ENCODE measurements at regions not wholly inside any gene's neighbourhood (a gene's known extent, or its start where the extent isn't known, plus 50 kb on each side); places are given as distances from the start of the nearest gene placed in this dataset.
"Not testable (repeated sequence)": the region's sequence is repeated elsewhere in the genome, so short reads cannot be mapped to it uniquely, and the experiment has no call there.

- no peak for DNase-seq (ENCODE audit: low spot score)
Observed at GRCh38 chr14:34093883-34094282, 143.0 kb upstream of the EGLN3 start.

- DNase-seq (ENCODE audit: low spot score) = no peak
Observed at GRCh38 chr14:34090451-34090850, 139.6 kb upstream of the EGLN3 start.

- DNase-seq (ENCODE audit: low spot score) = no peak
Observed at GRCh38 chr14:34088914-34089313, 138.0 kb upstream of the EGLN3 start.

- no peak for DNase-seq (ENCODE audit: low spot score)
Observed at GRCh38 chr14:34087571-34087970, 136.7 kb upstream of the EGLN3 start.

- DNase-seq (ENCODE audit: low spot score) = no peak
Observed at GRCh38 chr14:34086223-34086757, 135.4 kb upstream of the EGLN3 start.

GRCh38 chr14:34085695-34086094 lies 134.8 kb upstream of the EGLN3 start:
- no peak for DNase-seq (ENCODE audit: low spot score)

- no peak for DNase-seq (ENCODE audit: low spot score)
Observed at GRCh38 chr14:34081576-34082136, 130.8 kb upstream of the EGLN3 start.

GRCh38 chr14:34081101-34081575 lies 130.3 kb upstream of the EGLN3 start:
- DNase-seq (ENCODE audit: low spot score) = peak; percentile 37

GRCh38 chr14:34079643-34080042 lies 128.8 kb upstream of the EGLN3 start:
- not testable (repeated sequence) for DNase-seq (ENCODE audit: low spot score)

- DNase-seq (ENCODE audit: low spot score) = no peak
Observed at GRCh38 chr14:34078117-34078743, 127.4 kb upstream of the EGLN3 start.

GRCh38 chr14:34075826-34076225 lies 125.0 kb upstream of the EGLN3 start:
- DNase-seq (ENCODE audit: low spot score) = no peak

- no peak for DNase-seq (ENCODE audit: low spot score)
Observed at GRCh38 chr14:34075042-34075744, 124.3 kb upstream of the EGLN3 start.

- DNase-seq (ENCODE audit: low spot score) = no peak
Observed at GRCh38 chr14:34072921-34073320, 122.0 kb upstream of the EGLN3 start.

GRCh38 chr14:34072401-34072800 lies 121.5 kb upstream of the EGLN3 start:
- no peak for DNase-seq (ENCODE audit: low spot score)

- DNase-seq (ENCODE audit: low spot score) = no peak
Observed at GRCh38 chr14:34070917-34071407, 120.1 kb upstream of the EGLN3 start.

- no peak for DNase-seq (ENCODE audit: low spot score)
Observed at GRCh38 chr14:34069854-34070582, 119.1 kb upstream of the EGLN3 start.

GRCh38 chr14:34067587-34067986 lies 116.7 kb upstream of the EGLN3 start:
- no peak for DNase-seq (ENCODE audit: low spot score)

GRCh38 chr14:34065690-34066391 lies 115.0 kb upstream of the EGLN3 start:
- DNase-seq (ENCODE audit: low spot score) = no peak

GRCh38 chr14:34065236-34065635 lies 114.4 kb upstream of the EGLN3 start:
- no peak for DNase-seq (ENCODE audit: low spot score)

- peak; percentile 74 for DNase-seq (ENCODE audit: low spot score)
Observed at GRCh38 chr14:34064349-34064748, 113.5 kb upstream of the EGLN3 start.

- no peak for DNase-seq (ENCODE audit: low spot score)
Observed at GRCh38 chr14:34063470-34064164, 112.7 kb upstream of the EGLN3 start.

All from AG20443 (cell line).